Mesenchymal stem cell (in vitro differentiated cells and primary cell): ENCODE measurements at regions not wholly inside any gene's neighbourhood (a gene's known extent, or its start where the extent isn't known, plus 50 kb on each side); places are given as distances from the start of the nearest gene placed in this dataset.

Experiments used
- DNase-seq: peaks from one replicate; pipeline ENCODE4 v3.0.0-alpha.2; 2013
- H2AFZ ChIP-seq: one replicate; pipeline ENCODE4 v1.6.1; 2013; ENCODE audit warnings: low read depth, mild to moderate bottlenecking, control low read depth, inconsistent platforms, low read length, moderate library complexity
- H2AK5ac ChIP-seq: 2 replicates; pipeline ENCODE4 v1.6.1; 2013; ENCODE audit warnings: low read length, moderate library complexity, mild to moderate bottlenecking, inconsistent platforms; ENCODE audit not compliant: severe bottlenecking
- H2BK120ac ChIP-seq: one replicate; pipeline ENCODE4 v1.6.1; 2013; ENCODE audit warnings: low read depth, mild to moderate bottlenecking, inconsistent platforms, low read length, moderate library complexity
- H2BK12ac ChIP-seq, 2 experiments: one replicate each; pipeline ENCODE4 v1.6.1; 2013; ENCODE audit warnings: inconsistent platforms in 2 of 2, low read length in 2 of 2, mild to moderate bottlenecking in 2 of 2, moderate library complexity in 2 of 2, control low read depth in 1 of 2
- H2BK15ac ChIP-seq: one replicate; pipeline ENCODE4 v1.6.1; 2013; ENCODE audit warnings: mild to moderate bottlenecking, low read depth, inconsistent platforms; ENCODE audit not compliant: poor library complexity, severe bottlenecking
- H2BK5ac ChIP-seq: 2 replicates; pipeline ENCODE4 v1.6.1; 2013; ENCODE audit warnings: low read depth, mild to moderate bottlenecking, low read length, control low read depth, inconsistent platforms; ENCODE audit not compliant: poor library complexity, severe bottlenecking
- H3K14ac ChIP-seq, 2 experiments: one replicate each; pipeline ENCODE4 v1.6.1; 2013; ENCODE audit warnings: inconsistent platforms in 2 of 2, low read length in 2 of 2, control low read depth in 1 of 2, mild to moderate bottlenecking in 1 of 2, moderate library complexity in 1 of 2
- H3K18ac ChIP-seq, 2 experiments: one replicate each; pipeline ENCODE4 v1.6.1; 2013; ENCODE audit warnings: inconsistent platforms in 2 of 2, low read length in 2 of 2, control low read depth in 1 of 2, low read depth in 1 of 2, mild to moderate bottlenecking in 1 of 2
- H3K23ac ChIP-seq, 2 experiments: one replicate each; pipeline ENCODE4 v1.6.1; 2013; ENCODE audit warnings: inconsistent platforms in 2 of 2, low read length in 2 of 2, mild to moderate bottlenecking in 2 of 2, moderate library complexity in 2 of 2, control low read depth in 1 of 2
- H3K27ac ChIP-seq: 2 replicates; pipeline ENCODE4 v1.5.1; 2013; ENCODE audit warnings: mild to moderate bottlenecking, moderate library complexity, low read length, control low read depth, inconsistent platforms; ENCODE audit not compliant: poor library complexity, severe bottlenecking
- H3K27me3 ChIP-seq, 2 experiments: 2 replicates each; pipeline versions ENCODE4 v1.6.1 to v1.7.0; 2013; ENCODE audit warnings: low read length in 2 of 2, mild to moderate bottlenecking in 2 of 2, moderate library complexity in 2 of 2, control low read depth in 1 of 2, inconsistent platforms in 1 of 2; ENCODE audit not compliant: control insufficient read depth in 1 of 2, insufficient read depth in 1 of 2
- H3K36me3 ChIP-seq, 2 experiments: 2 replicates each; pipeline versions ENCODE4 v1.6.1 to v1.7.0; 2013; ENCODE audit warnings: low read length in 2 of 2, control low read depth in 1 of 2, inconsistent platforms in 1 of 2, low read depth in 1 of 2, mild to moderate bottlenecking in 1 of 2; ENCODE audit not compliant: insufficient read depth in 2 of 2, control insufficient read depth in 1 of 2
- H3K4ac ChIP-seq, 2 experiments: one replicate each; pipeline ENCODE4 v1.6.1; 2013; ENCODE audit warnings: inconsistent platforms in 2 of 2, low read length in 2 of 2, mild to moderate bottlenecking in 2 of 2, moderate library complexity in 2 of 2, control low read depth in 1 of 2, low read depth in 1 of 2
- H3K4me1 ChIP-seq: 2 replicates; pipeline ENCODE4 v1.6.1; 2013; ENCODE audit warnings: low read depth, low read length, control low read depth; ENCODE audit not compliant: control insufficient read depth, insufficient read depth
- H3K4me2 ChIP-seq: 2 replicates; pipeline ENCODE4 v1.6.1; 2013; ENCODE audit warnings: low read length, mild to moderate bottlenecking, inconsistent platforms; ENCODE audit not compliant: poor library complexity, severe bottlenecking
- H3K4me3 ChIP-seq, 2 experiments: 2 replicates each; pipeline versions ENCODE4 v1.5.1 to v1.7.0; 2013; ENCODE audit warnings: low read length in 2 of 2, mild to moderate bottlenecking in 2 of 2, control low read depth in 1 of 2, low read depth in 1 of 2; ENCODE audit not compliant: insufficient read depth in 1 of 2
- H3K79me1 ChIP-seq: replicated peaks from 2 replicates; pipeline ENCODE4 v1.6.1; 2013; ENCODE audit warnings: mild to moderate bottlenecking, control low read depth, low read length, inconsistent platforms; ENCODE audit not compliant: poor library complexity, severe bottlenecking
- H3K9ac ChIP-seq: 2 replicates; pipeline ENCODE4 v1.7.0; 2013; ENCODE audit warnings: mild to moderate bottlenecking, low read length, moderate library complexity
- H3K9me3 ChIP-seq: 2 replicates; pipeline ENCODE4 v1.7.0; 2013; ENCODE audit warnings: mild to moderate bottlenecking, low read length; ENCODE audit not compliant: control insufficient read depth
- H4K8ac ChIP-seq: one replicate; pipeline ENCODE4 v1.6.1; 2013; ENCODE audit warnings: inconsistent platforms, mild to moderate bottlenecking, low read length, moderate library complexity
- H4K91ac ChIP-seq: one replicate; pipeline ENCODE4 v1.6.1; 2013; ENCODE audit warnings: mild to moderate bottlenecking, low read length, inconsistent platforms
- WGBS: methylation state at CpG from one replicate; pipeline ENCODE4 v1.1.7; 2013; ENCODE audit warnings: mixed read lengths; 5-methylcytosine and 5-hydroxymethylcytosine counted together

DNA sequence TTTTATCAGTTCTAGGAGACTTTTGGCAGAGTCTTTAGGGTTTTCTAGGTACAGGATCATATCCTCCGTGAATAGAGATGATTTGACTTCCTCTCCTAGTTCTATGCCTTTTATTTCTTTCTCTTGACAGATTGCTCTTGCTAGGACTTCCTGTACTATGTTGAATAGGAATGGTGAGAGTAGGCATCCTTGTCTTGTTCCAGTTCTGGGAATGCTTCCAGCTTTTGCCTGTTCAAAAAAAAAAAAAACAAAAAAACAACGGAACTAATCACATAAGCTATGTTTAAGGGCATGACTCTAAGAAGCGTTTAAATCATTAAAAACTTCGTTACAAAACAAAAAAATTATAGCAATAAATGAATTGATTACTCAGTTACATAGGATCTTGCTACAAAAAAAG lies 145.7 kb downstream of the NUP35 start:
- Histone ChIP-seq H2BK120ac (no peak overlapping the region), H3K4me3 (no peak overlapping the region), H3K4ac (no peak overlapping the region), H3K36me3 (no peaks in the 10 kb centered on the region), H4K91ac (no peak overlapping the region), H3K4me1 (no peaks in the 10 kb centered on the region), H2AFZ (no peak overlapping the region), H3K4me2 (no peak overlapping the region), H2BK5ac (no peak overlapping the region), H3K27ac (no peak overlapping the region), H2BK12ac (no peak overlapping the region), H3K9ac (no peak overlapping the region), H3K23ac (no peak overlapping the region), H3K79me1 (no peaks in the 10 kb centered on the region), H3K14ac (no peak overlapping the region), H3K9me3 (peaks cover 6% of the 10 kb centered on the region), H3K27me3 (no peaks in the 10 kb centered on the region), H2BK15ac (no peak overlapping the region), H2AK5ac (no peak overlapping the region), H3K18ac (no peak overlapping the region), H4K8ac (no peak overlapping the region)
- 100% methylated on average over 1 of the region's 4 CpGs for WGBS
- no peak for DNase-seq

DNA sequence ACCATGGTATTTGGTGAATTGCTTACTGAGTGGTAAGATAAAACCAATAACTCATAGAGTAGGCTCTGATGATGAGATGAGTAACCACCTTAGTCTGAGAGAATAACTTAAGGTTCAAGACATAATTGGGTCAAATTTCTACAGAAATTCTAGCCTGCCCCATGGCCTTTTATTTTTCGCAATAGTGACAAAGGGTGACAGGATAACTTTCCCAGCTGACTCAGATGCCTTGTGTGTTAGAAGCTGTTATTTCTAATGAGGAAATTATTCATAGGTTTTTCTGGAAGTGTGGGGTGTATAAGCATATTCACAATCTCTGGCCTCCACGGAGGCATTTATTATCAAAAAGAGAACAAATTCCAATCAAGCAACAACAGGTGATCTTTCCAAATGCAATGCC lies 159.0 kb downstream of the NUP35 start:
- Histone ChIP-seq H3K23ac (no peak overlapping the region), H4K91ac (peak overlapping the region; percentile 7), H2BK12ac (no peak overlapping the region), H2AK5ac (no peak overlapping the region), H3K36me3 (no peaks in the 10 kb centered on the region), H3K9me3 (peaks cover 18% of the 10 kb centered on the region), H4K8ac (no peak overlapping the region), H3K27ac (no peak overlapping the region), H3K14ac (no peak overlapping the region), H3K4ac (no peak overlapping the region), H3K18ac (no peak overlapping the region), H3K4me3 (no peak overlapping the region), H3K4me2 (no peak overlapping the region), H2BK15ac (no peak overlapping the region), H3K27me3 (no peaks in the 10 kb centered on the region), H2BK120ac (no peak overlapping the region), H3K4me1 (no peaks in the 10 kb centered on the region), H2BK5ac (no peak overlapping the region), H3K79me1 (no peaks in the 10 kb centered on the region), H2AFZ (no peak overlapping the region), H3K9ac (no peak overlapping the region)
- DNase-seq, result peak; percentile 1
- WGBS, result 100% methylated on average over 1 of the region's 2 CpGs

DNA sequence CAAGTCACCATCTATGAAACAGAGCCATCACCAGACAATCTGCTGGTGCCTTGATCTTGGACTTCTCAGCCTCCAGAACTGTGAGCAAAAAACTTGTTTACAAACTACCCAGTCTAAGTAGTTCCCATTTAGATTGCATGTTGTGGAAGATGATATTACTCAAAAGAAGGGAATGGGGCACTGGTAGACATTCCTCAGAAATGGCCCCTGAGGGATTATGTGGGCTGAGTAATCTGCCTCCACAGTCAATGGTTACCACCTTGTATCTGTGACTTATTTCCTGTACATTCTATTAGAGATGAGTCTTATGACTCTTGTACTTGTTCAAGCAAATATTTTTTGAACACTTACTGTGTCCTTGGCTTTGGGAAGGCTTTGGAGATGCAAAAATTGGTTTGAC lies 160.4 kb downstream of the NUP35 start:
- H3K4me3 ChIP-seq, result peak overlapping the region in 1 of 2 experiments; percentile 37
- no peaks in the 10 kb centered on the region for H3K36me3 ChIP-seq
- no peak overlapping the region for H4K8ac ChIP-seq
- peak; percentile 79 for DNase-seq
- no peak overlapping the region for H2AK5ac ChIP-seq
- H3K18ac ChIP-seq, result no peak overlapping the region
- peaks cover 18% of the 10 kb centered on the region for H3K9me3 ChIP-seq
- no peaks in the 10 kb centered on the region for H3K27me3 ChIP-seq
- H3K14ac ChIP-seq, result no peak overlapping the region
- H3K4me2 ChIP-seq, result no peak overlapping the region
- no peak overlapping the region for H2BK5ac ChIP-seq
- H2BK15ac ChIP-seq, result no peak overlapping the region
- no peak overlapping the region for H2BK120ac ChIP-seq
- no peak overlapping the region for H4K91ac ChIP-seq
- no peak overlapping the region for H2BK12ac ChIP-seq
- no peak overlapping the region for H3K4ac ChIP-seq
- H3K27ac ChIP-seq, result peak overlapping the region; percentile 35
- no peaks in the 10 kb centered on the region for H3K4me1 ChIP-seq
- H3K9ac ChIP-seq, result peak overlapping the region; percentile 70
- H3K79me1 ChIP-seq, result no peaks in the 10 kb centered on the region
- no peak overlapping the region for H2AFZ ChIP-seq
- H3K23ac ChIP-seq, result no peak overlapping the region

DNA sequence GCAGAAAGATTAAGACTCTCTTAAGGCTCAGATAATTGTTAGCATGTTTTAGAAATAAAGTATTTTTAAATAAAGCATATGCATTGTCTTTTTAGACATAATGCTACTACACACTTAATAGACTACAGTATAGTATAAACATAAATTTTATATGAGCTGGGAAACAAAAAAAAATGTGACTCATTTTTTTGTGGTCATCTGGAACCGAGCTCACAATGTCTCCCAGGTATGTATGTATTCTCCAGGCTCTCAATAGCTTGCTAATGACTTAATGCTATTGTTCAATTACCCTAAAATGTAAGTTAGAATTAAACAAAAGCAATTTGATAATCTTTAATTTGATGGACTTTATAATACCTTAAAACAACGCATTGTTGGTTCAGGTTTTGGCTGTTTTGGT lies 167.2 kb downstream of the NUP35 start:
- no peaks in the 10 kb centered on the region for H3K4me1 ChIP-seq
- no peak overlapping the region for H2BK12ac ChIP-seq
- no peak overlapping the region for H3K27ac ChIP-seq
- no peak overlapping the region for H2AFZ ChIP-seq
- no peak overlapping the region for H3K18ac ChIP-seq
- no peak overlapping the region for H3K14ac ChIP-seq
- no peak overlapping the region for H3K4ac ChIP-seq
- no peak overlapping the region for H4K8ac ChIP-seq
- no peak overlapping the region for H3K4me2 ChIP-seq
- DNase-seq, result no peak
- no peak overlapping the region for H3K4me3 ChIP-seq
- no CpG with 5 or more reads among the region's 2 CpGs for WGBS
- no peak overlapping the region for H2BK120ac ChIP-seq
- H3K36me3 ChIP-seq, result no peaks in the 10 kb centered on the region
- H2AK5ac ChIP-seq, result no peak overlapping the region
- no peaks in the 10 kb centered on the region for H3K9me3 ChIP-seq
- H2BK5ac ChIP-seq, result no peak overlapping the region
- H4K91ac ChIP-seq, result no peak overlapping the region
- H2BK15ac ChIP-seq, result no peak overlapping the region
- no peaks in the 10 kb centered on the region for H3K27me3 ChIP-seq
- H3K9ac ChIP-seq, result no peak overlapping the region
- H3K23ac ChIP-seq, result no peak overlapping the region
- H3K79me1 ChIP-seq, result no peaks in the 10 kb centered on the region
